OCI-LY1 (cell line): ENCODE measurements at regions not wholly inside any gene's neighbourhood (a gene's known extent, or its start where the extent isn't known, plus 50 kb on each side); places are given as distances from the start of the nearest gene placed in this dataset.

Source experiments
- EZH2 ChIP-seq: fragments of 200-600 bp; sonication (generic), shearing (Covaris generic); IDR thresholded peaks from 2 replicates; pipeline ENCODE4 v1.8.0; 2017; ENCODE audit warnings: borderline replicate concordance, mixed run types, mild to moderate bottlenecking, antibody characterized with exemption, low read length, moderate library complexity, mixed read lengths
- TF ChIP-seq, protein P1 (sequence below): fragments of 200-600 bp; sonication (generic), shearing (Covaris generic); IDR thresholded peaks from 2 replicates; pipeline ENCODE4 v1.5.1; 2017; ENCODE audit warnings: mild to moderate bottlenecking, antibody characterized with exemption, low read length, moderate library complexity, mixed read lengths

DNA sequence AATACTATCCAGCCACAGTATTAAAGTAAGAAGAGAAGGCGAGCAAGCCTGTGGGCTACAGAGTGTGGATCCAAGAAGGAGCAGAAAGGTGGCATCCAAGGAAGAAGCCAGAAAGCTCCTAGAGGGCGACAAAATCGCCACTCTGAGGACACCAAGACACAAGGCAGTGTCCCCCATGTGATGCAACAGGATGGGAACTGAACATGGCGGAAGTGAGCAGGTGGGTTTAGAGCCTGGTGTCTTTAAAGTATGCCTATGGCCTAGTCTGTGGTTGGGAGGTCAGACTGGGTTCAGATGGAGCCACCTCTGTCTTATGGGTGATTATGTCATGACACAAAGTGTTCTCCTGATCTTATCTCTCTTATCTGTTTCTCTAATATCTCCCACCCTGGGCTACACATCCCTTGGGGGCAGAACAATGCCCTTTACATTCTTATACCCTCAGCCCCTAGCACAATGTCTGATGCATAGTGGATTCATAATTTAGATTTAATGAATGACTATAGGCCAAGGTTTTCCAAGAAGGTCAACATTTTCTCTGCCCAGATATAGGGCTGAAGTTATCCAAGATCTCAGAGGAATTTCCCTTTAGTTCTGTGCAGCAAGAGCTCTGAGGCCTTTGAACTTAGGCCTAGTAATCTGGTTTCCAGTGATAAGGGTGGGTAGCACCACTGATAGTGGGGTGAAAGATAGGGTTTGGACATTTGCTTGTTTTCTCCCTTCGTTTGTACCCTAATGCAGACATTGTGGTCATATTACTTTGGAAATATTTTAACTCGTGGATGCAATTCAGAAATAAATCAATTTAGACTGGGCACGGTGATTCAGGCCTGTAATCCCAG, 167.3 kb upstream of the AKIRIN2 start:
- TF ChIP-seq, protein P1, sequence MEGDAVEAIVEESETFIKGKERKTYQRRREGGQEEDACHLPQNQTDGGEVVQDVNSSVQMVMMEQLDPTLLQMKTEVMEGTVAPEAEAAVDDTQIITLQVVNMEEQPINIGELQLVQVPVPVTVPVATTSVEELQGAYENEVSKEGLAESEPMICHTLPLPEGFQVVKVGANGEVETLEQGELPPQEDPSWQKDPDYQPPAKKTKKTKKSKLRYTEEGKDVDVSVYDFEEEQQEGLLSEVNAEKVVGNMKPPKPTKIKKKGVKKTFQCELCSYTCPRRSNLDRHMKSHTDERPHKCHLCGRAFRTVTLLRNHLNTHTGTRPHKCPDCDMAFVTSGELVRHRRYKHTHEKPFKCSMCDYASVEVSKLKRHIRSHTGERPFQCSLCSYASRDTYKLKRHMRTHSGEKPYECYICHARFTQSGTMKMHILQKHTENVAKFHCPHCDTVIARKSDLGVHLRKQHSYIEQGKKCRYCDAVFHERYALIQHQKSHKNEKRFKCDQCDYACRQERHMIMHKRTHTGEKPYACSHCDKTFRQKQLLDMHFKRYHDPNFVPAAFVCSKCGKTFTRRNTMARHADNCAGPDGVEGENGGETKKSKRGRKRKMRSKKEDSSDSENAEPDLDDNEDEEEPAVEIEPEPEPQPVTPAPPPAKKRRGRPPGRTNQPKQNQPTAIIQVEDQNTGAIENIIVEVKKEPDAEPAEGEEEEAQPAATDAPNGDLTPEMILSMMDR = no peak
- TF ChIP-seq EZH2 = no peak
